H1 (cell line): ENCODE measurements at regions not wholly inside any gene's neighbourhood (a gene's known extent, or its start where the extent isn't known, plus 50 kb on each side); places are given as distances from the start of the nearest gene placed in this dataset.

Experiments used
- CEBPB ChIP-seq: IDR thresholded peaks from 2 replicates; pipeline ENCODE4 v1.6.1; 2012; ENCODE audit warnings: low read depth, low read length
- CTCF ChIP-seq, 3 experiments: IDR thresholded peaks; 1 replicate in 2 of 3; 2 replicates in 1 of 3; pipeline versions ENCODE4 v1.5.1 to v1.6.1; 2011; ENCODE audit warnings: low read length in 3 of 3, mild to moderate bottlenecking in 3 of 3, inconsistent platforms in 2 of 3, low read depth in 1 of 3, moderate library complexity in 1 of 3; ENCODE audit not compliant: insufficient read depth in 1 of 3; ENCODE audit errors: control extremely low read depth in 1 of 3
- EZH2 ChIP-seq: fragments of 200-600 bp; sonication (generic); IDR thresholded peaks from 2 replicates; pipeline ENCODE4 v1.7.1; 2012; ENCODE audit warnings: low read depth, mild to moderate bottlenecking, moderate library complexity, low read length, inconsistent platforms; ENCODE audit not compliant: severe bottlenecking
- POLR2A ChIP-seq, 2 experiments: IDR thresholded peaks; 1 replicate in 1 of 2; 2 replicates in 1 of 2; pipeline ENCODE4 v1.6.1; 2011; ENCODE audit warnings: low read depth in 2 of 2, low read length in 2 of 2, mild to moderate bottlenecking in 2 of 2; ENCODE audit errors: control extremely low read depth in 1 of 2
- RAD21 ChIP-seq, 2 experiments: IDR thresholded peaks in 1 of 2; conservative IDR thresholded peaks in 1 of 2; 2 replicates each; pipeline ENCODE4 v1.6.1; 2011; ENCODE audit warnings: low read depth in 2 of 2, low read length in 2 of 2, improper control_type of control experiment in 1 of 2, inconsistent platforms in 1 of 2, mild to moderate bottlenecking in 1 of 2, moderate library complexity in 1 of 2
- SRF ChIP-seq: IDR thresholded peaks from 2 replicates; pipeline ENCODE4 v1.6.1; 2011; ENCODE audit warnings: mild to moderate bottlenecking, low read depth, low read length, moderate library complexity
- USF2 ChIP-seq: IDR thresholded peaks from 2 replicates; pipeline ENCODE4 v1.6.1; 2011; ENCODE audit warnings: low read length, improper control_type of control experiment

- TF ChIP-seq CTCF (IDR thresholded peaks at IDR 0.05; ENCODE audit: control extremely low read depth in 1 of 3, insufficient read depth in 1 of 3, low read depth in 1 of 3, low read length in 3 of 3) (no peak), EZH2 (no peak), SRF (no peak), POLR2A (IDR thresholded peaks at IDR 0.05; ENCODE audit: control extremely low read depth in 1 of 2, low read depth in 2 of 2, low read length in 2 of 2) (no peak), RAD21 (IDR thresholded peaks at IDR 0.05 in 1 of 2, conservative IDR thresholded peaks at IDR 0.05 in 1 of 2; ENCODE audit: low read depth in 2 of 2, low read length in 2 of 2) (no peak), CEBPB (no peak), USF2 (no peak)
Observed at GRCh38 chr13:111590796-111591195, 270.4 kb downstream of the TEX29 start.
